ENCODE measurements at regions not wholly inside any gene's neighbourhood (a gene's known extent, or its start where the extent isn't known, plus 50 kb on each side); places are given as distances from the start of the nearest gene placed in this dataset.

- no peak for DNase-seq (ENCODE audit: low read depth in 3 of 3, low spot score in 1 of 3)
These were observed 476.8 kb upstream of the CITED2 start for GRCh38 chr6:139851206-139851605.

DNA sequence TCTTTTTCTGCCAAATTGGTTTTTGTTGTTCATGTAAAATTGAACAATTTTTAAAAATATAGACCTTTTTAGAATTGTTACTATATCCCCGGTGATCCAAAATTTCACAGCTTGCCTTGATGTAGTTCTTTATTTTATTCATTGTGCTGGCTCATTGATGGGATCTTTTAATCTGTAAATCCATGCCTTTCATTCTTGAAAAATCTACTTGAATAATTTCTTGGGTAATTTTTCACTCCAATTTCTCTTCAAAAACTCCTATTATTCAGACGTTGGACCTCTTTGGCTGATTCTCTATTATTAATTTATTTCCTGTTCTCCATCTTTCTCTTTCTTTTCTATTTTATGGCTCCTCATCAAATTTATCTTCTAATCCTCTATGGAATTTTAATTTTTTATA, 476.1 kb upstream of the CITED2 start:
- DNase-seq (ENCODE audit: low read depth in 3 of 3, low spot score in 1 of 3), result no peak

DNA sequence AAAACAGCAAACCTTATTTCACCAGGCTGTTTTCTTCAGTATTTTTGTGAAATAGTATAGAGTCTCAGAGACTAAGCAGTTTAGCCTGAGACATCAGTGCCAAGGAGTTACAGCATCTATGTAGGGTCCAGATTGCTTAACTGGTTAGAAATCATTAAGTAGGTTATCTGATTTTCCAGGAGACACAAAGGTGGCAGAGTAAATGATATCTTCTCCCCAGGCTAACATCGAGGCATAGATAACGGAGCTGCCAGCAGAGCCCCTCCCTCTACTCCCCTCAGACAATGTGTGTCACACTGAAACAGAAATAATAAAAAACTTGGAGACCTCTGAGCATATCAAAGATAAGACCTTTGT, 473.0 kb upstream of the CITED2 start:
- DNase-seq (ENCODE audit: low read depth in 3 of 3, low spot score in 1 of 3), result no peak

- no peak for DNase-seq (ENCODE audit: low read depth in 3 of 3, low spot score in 1 of 3)
These were observed 472.3 kb upstream of the CITED2 start for GRCh38 chr6:139846538-139847456.

DNA sequence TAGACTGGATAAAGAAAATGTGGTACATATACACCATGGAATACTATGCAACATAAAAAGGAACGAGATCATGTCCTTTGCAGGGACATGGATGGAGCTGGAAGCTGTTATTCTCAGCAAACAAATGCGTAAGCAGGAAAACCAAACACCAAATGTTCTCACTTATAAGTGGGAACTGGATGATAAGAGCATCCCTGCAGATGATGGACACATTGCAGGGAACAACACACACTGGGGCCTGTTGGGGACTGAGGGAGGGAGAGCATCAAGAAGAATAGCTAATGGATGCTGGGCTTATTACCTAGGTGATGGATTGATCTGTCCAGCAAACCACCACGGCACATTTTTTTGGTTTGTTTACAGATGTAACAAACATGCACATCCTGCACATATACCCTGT, 470.5 kb upstream of the CITED2 start:
- DNase-seq (ENCODE audit: low read depth in 3 of 3, low spot score in 1 of 3), result no peak

DNA sequence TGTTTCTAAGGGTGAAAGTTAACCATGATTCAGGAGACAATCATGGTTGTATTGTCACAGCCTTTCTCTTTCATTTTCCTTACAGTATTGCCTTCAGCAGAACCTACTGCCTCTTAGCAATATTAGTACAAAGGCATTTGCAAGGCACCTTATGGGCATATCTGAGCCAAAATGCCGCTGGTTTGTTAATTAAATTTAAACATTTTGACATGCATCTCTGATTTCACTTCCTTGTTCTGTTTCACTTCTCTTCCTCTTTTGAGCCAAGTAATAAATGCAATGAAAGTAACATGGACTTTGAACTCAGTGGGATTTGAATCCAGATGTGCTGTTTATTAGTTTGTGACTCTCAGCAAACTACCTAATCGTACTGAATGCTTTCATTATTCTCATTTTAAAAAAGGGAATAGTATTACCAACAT, 467.4 kb upstream of the CITED2 start:
- no peak for DNase-seq (ENCODE audit: low read depth in 3 of 3, low spot score in 1 of 3)

DNA sequence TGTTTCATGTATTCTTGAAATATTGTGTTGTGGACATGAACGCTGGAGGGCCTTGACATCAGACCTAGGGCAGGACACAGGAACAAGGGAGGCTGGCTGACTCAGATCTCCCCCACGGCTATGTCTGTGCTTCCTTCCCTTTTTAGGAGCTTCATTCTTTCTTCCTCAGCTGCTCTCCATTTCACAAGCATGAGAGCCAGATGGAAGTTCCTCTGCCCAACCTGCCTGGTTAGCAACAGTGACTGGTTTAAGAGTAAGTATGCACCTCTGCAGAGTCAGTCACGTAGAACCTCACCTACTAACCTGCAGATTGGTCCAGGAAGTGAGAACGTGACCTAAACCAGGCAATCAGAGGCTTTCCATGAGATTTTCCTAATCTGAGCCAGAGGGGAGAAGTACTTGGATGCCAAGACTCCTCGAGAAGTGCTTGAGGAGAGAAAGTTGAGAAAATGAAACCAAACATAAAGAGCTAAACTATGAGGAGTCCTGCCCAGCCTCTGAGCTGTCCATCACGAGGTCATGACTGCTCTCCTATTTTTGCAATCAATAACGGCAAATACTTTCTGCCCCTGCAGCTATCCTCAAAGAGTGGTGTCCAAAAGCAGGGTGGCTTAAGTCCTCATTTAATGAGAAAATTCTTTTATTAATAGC, 465.2 kb upstream of the CITED2 start:
- DNase-seq (ENCODE audit: low read depth in 3 of 3, low spot score in 1 of 3), result no peak

GRCh38 chr6:139834232-139834631, 459.8 kb upstream of the CITED2 start:
- no peak for DNase-seq (ENCODE audit: low read depth in 3 of 3, low spot score in 1 of 3)

GRCh38 chr6:139833592-139833991, 459.1 kb upstream of the CITED2 start:
- no peak for DNase-seq (ENCODE audit: low read depth in 3 of 3, low spot score in 1 of 3)

- DNase-seq (ENCODE audit: low read depth in 3 of 3, low spot score in 1 of 3), result no peak
These were observed 458.3 kb upstream of the CITED2 start for GRCh38 chr6:139832493-139833305.

- DNase-seq (ENCODE audit: low read depth in 3 of 3, low spot score in 1 of 3), result no peak
These were observed 455.1 kb upstream of the CITED2 start for GRCh38 chr6:139829576-139829975.

- DNase-seq (ENCODE audit: low read depth in 3 of 3, low spot score in 1 of 3), result no peak
These were observed 454.5 kb upstream of the CITED2 start for GRCh38 chr6:139828751-139829519.

DNA sequence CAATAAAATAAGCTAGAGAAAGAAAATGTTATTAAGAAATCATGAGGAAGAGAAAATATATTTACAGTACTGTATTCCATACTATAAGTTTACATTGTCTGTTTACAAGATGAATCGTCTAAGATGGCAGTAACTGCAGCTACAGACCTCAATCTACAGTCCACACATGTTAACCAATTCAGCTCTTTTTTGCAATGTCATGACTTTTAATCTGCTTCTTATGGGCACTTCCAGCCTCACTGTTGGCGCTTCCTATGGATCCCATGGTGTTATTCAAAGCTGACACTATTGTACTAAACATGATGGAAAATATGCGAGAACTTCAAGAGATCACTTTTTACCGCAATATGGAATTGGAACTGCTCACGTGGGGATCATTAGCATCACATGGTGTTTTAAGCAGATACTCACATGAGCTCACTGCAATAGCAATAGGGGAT, 451.5 kb upstream of the CITED2 start:
- no peak for DNase-seq (ENCODE audit: low read depth in 3 of 3, low spot score in 1 of 3)

DNA sequence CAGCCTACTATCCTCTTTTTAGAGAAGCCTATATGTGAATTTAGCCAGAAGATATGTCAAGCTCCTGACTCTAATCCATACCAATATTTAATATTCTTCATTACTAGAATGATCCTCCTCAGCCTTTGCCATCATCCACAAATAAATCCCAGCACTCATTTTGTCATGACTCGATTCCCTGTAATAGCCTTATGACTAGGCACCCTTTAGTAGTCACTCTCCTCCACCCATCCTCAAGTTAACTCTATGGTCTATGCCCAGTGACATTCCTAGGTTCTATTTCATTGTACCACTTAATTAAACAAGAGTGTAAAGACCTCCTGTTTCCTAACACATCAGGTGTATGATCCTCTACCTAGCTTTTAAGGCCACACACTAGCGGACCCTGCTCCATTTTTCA, 450.4 kb upstream of the CITED2 start:
- DNase-seq (ENCODE audit: low read depth in 3 of 3, low spot score in 1 of 3), result no peak

DNA sequence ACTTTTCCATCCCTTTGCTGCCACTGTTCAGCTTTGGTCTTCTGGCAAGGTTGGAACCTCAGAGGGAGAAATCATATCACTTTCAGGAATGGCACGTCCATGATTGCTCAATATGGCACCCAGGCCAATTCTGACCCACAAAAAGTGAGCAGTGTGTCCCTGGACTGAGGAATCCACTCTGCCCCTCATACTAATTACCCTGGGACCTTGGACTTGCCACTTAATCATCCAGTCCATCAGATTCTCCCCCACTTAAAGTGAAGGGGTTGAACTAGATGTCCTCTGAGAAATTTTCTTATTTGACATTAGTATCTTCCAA, 449.3 kb upstream of the CITED2 start:
- no peak for DNase-seq (ENCODE audit: low read depth in 3 of 3, low spot score in 1 of 3)

GRCh38 chr6:139823099-139823807, 448.8 kb upstream of the CITED2 start:
- no peak for DNase-seq (ENCODE audit: low read depth in 3 of 3, low spot score in 1 of 3)

GRCh38 chr6:139821676-139822223, 447.3 kb upstream of the CITED2 start:
- DNase-seq (ENCODE audit: low read depth in 3 of 3, low spot score in 1 of 3), result no peak

DNA sequence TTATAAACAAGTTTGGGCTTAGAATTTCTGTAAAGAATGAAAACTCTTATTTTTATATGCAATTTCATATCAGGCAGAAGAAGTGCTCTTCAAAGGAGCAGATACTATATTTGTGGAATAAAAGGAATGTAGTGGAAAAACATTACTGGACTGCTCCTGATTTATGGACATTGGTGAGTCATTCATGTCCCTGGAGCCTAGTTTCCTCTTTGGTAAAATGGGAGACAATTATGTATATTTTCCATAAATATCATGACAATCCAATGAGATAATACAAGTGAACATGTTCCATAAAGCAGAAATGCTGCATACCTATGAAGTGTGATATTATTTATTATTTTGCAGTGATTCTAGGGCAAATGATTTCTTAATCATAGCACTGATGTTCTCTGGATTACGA, 445.8 kb upstream of the CITED2 start:
- no peak for DNase-seq (ENCODE audit: low read depth in 3 of 3, low spot score in 1 of 3)

DNA sequence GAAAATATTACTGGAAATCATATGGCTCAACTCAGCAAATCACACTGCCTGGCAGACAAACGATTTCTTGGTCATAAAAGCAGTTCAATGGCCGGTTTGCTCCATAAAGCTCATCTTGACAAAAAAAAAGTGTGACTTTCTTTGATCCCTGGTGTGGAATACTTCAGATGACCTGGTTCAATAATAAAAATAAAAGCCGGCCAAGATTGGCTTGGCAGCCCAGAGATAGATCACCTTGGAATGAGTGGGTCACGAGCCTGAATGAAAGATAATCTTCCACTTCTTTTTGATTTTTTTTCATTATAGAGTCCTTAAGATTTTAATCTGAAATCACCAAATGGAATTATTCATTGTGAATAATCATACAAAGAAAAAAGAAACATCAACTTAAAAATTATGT, 445.3 kb upstream of the CITED2 start:
- no peak for DNase-seq (ENCODE audit: low read depth in 3 of 3, low spot score in 1 of 3)

- no peak for DNase-seq (ENCODE audit: low read depth in 3 of 3, low spot score in 1 of 3)
These were observed 438.5 kb upstream of the CITED2 start for GRCh38 chr6:139812939-139813338.
